H9 (cell line): ENCODE measurements at regions not wholly inside any gene's neighbourhood (a gene's known extent, or its start where the extent isn't known, plus 50 kb on each side); places are given as distances from the start of the nearest gene placed in this dataset.

Experiments used
- DNase-seq: peaks from one replicate; pipeline ENCODE4 v3.0.0-alpha.2; 2017
- H2AFZ ChIP-seq: one replicate; pipeline ENCODE4 v1.6.1; 2013; ENCODE audit warnings: mild to moderate bottlenecking, low read length, control low read depth, moderate library complexity
- H2AK5ac ChIP-seq: 2 replicates; pipeline ENCODE4 v1.6.1; 2013; ENCODE audit warnings: low read length, control low read depth, mixed read lengths; ENCODE audit not compliant: insufficient read length
- H2BK120ac ChIP-seq: one replicate; pipeline ENCODE4 v1.6.1; 2013; ENCODE audit warnings: low read depth, mild to moderate bottlenecking, low read length, control low read depth, inconsistent platforms; ENCODE audit not compliant: poor library complexity, severe bottlenecking
- H2BK12ac ChIP-seq: 2 replicates; pipeline ENCODE4 v1.6.1; 2013; ENCODE audit warnings: low read length, control low read depth, mixed read lengths, low read depth; ENCODE audit not compliant: insufficient read length
- H2BK15ac ChIP-seq: 2 replicates; pipeline ENCODE4 v1.6.1; 2013; ENCODE audit warnings: low read depth, low read length, control low read depth
- H2BK20ac ChIP-seq: one replicate; pipeline ENCODE4 v1.6.1; 2013; ENCODE audit warnings: low read depth, mild to moderate bottlenecking, low read length, control low read depth, inconsistent platforms; ENCODE audit not compliant: poor library complexity, severe bottlenecking
- H2BK5ac ChIP-seq: 2 replicates; pipeline ENCODE4 v1.6.1; 2013; ENCODE audit warnings: low read length, control low read depth, mixed read lengths; ENCODE audit not compliant: insufficient read length
- H3K14ac ChIP-seq: 2 replicates; pipeline ENCODE4 v1.6.1; 2013; ENCODE audit warnings: low read length, control low read depth; ENCODE audit not compliant: insufficient read depth
- H3K18ac ChIP-seq: 2 replicates; pipeline ENCODE4 v1.6.1; 2013; ENCODE audit warnings: low read depth, mild to moderate bottlenecking, mixed read lengths, low read length, control low read depth; ENCODE audit not compliant: insufficient read length
- H3K23ac ChIP-seq: 2 replicates; pipeline ENCODE4 v1.6.1; 2013; ENCODE audit warnings: low read length, control low read depth, mixed read lengths, low read depth; ENCODE audit not compliant: insufficient read length
- H3K23me2 ChIP-seq: 2 replicates; pipeline ENCODE4 v1.6.1; 2013; ENCODE audit warnings: low read depth, mild to moderate bottlenecking, mixed read lengths, low read length, control low read depth; ENCODE audit not compliant: insufficient read length, poor library complexity, severe bottlenecking
- H3K27ac ChIP-seq: 2 replicates; pipeline ENCODE4 v1.5.1; 2013; ENCODE audit warnings: low read length, control low read depth, mixed read lengths, low read depth; ENCODE audit not compliant: insufficient read length
- H3K27me3 ChIP-seq: 2 replicates; pipeline ENCODE4 v1.6.1; 2013; ENCODE audit warnings: low read length, control low read depth, inconsistent platforms; ENCODE audit not compliant: insufficient read depth
- H3K4ac ChIP-seq: 2 replicates; pipeline ENCODE4 v1.6.1; 2013; ENCODE audit warnings: low read depth, mild to moderate bottlenecking, control low read depth, inconsistent platforms, low read length, moderate library complexity
- H3K4me1 ChIP-seq: 2 replicates; pipeline ENCODE4 v1.6.1; 2013; ENCODE audit warnings: low read length, control low read depth, inconsistent platforms; ENCODE audit not compliant: insufficient read depth
- H3K4me2 ChIP-seq: 2 replicates; pipeline ENCODE4 v1.6.1; 2013; ENCODE audit warnings: low read length, control low read depth, mixed read lengths; ENCODE audit not compliant: insufficient read length, insufficient read depth
- H3K56ac ChIP-seq: 2 replicates; pipeline ENCODE4 v1.6.1; 2013; ENCODE audit warnings: low read depth, mild to moderate bottlenecking, mixed read lengths, low read length, control low read depth; ENCODE audit not compliant: insufficient read length
- H3K79me1 ChIP-seq: 2 replicates; pipeline ENCODE4 v1.6.1; 2013; ENCODE audit warnings: low read depth, mild to moderate bottlenecking, moderate library complexity, low read length, control low read depth, inconsistent platforms; ENCODE audit not compliant: insufficient read depth, poor library complexity, severe bottlenecking
- H3K79me2 ChIP-seq: 2 replicates; pipeline ENCODE4 v1.6.1; 2013; ENCODE audit warnings: low read length, control low read depth, inconsistent platforms; ENCODE audit not compliant: insufficient read depth
- H3K9ac ChIP-seq: 2 replicates; pipeline ENCODE4 v1.6.1; 2013; ENCODE audit warnings: low read length, control low read depth, mixed read lengths; ENCODE audit not compliant: insufficient read length; ENCODE audit errors: extremely low read depth
- H3K9me3 ChIP-seq: one replicate; pipeline ENCODE4 v1.6.1; 2013; ENCODE audit warnings: low read depth, low read length, inconsistent platforms; ENCODE audit not compliant: control insufficient read depth
- H3T11ph ChIP-seq: one replicate; pipeline ENCODE4 v1.6.1; 2013; ENCODE audit warnings: mild to moderate bottlenecking, low read length, control low read depth, inconsistent platforms
- H4K20me1 ChIP-seq: one replicate; pipeline ENCODE4 v1.6.1; 2013; ENCODE audit not compliant: control insufficient read depth, insufficient read length, insufficient read depth
- H4K5ac ChIP-seq: 2 replicates; pipeline ENCODE4 v1.6.1; 2013; ENCODE audit warnings: low read depth, mild to moderate bottlenecking, mixed read lengths, low read length, control low read depth; ENCODE audit not compliant: insufficient read length
- H4K8ac ChIP-seq: replicated peaks from 2 replicates; pipeline ENCODE4 v1.6.1; 2013; ENCODE audit warnings: low read length, control low read depth, mixed read lengths, low read depth; ENCODE audit not compliant: insufficient read length
- H4K91ac ChIP-seq: 2 replicates; pipeline ENCODE4 v1.6.1; 2013; ENCODE audit warnings: low read depth, mild to moderate bottlenecking, moderate library complexity, mixed read lengths, low read length, control low read depth; ENCODE audit not compliant: insufficient read length
- H3K27ac Mint-ChIP-seq, 3 experiments: 2 replicates in 2 of 3; 3 replicates in 1 of 3; pipeline ENCODE4 v1.8.0; 2020 to 2021; ENCODE audit warnings: mixed read lengths in 3 of 3, mild to moderate bottlenecking in 1 of 3, moderate library complexity in 1 of 3
- H3K27me3 Mint-ChIP-seq: 2 replicates; pipeline ENCODE4 v1.8.0; 2021; ENCODE audit warnings: low read depth, mild to moderate bottlenecking, moderate library complexity, mixed read lengths
- H3K36me3 Mint-ChIP-seq, 3 experiments: 2 replicates in 2 of 3; 3 replicates in 1 of 3; pipeline ENCODE4 v1.8.0; 2020 to 2021; ENCODE audit warnings: low read depth in 3 of 3, mixed read lengths in 3 of 3; ENCODE audit not compliant: insufficient read depth in 1 of 3
- H3K4me1 Mint-ChIP-seq, 2 experiments: 2 replicates each; pipeline ENCODE4 v1.8.0; 2020; ENCODE audit warnings: mixed read lengths in 2 of 2
- H3K4me3 Mint-ChIP-seq, 2 experiments: 2 replicates in 1 of 2; 3 replicates in 1 of 2; pipeline ENCODE4 v1.8.0; 2020 to 2021; ENCODE audit warnings: mild to moderate bottlenecking in 2 of 2, mixed read lengths in 2 of 2, moderate library complexity in 1 of 2
- H3K9me3 Mint-ChIP-seq, 2 experiments: 2 replicates in 1 of 2; 3 replicates in 1 of 2; pipeline ENCODE4 v1.8.0; 2020; ENCODE audit warnings: mild to moderate bottlenecking in 2 of 2, mixed read lengths in 2 of 2, moderate library complexity in 1 of 2
- WGBS: extraction: QIAGEN DNeasy Blood & Tissue Kit; methylation state at CpG from one replicate; pipeline ENCODE4 v1.1.7; 2013; ENCODE audit warnings: missing lambda C conversion rate, low lambda C conversion rate, mixed read lengths; ENCODE audit not compliant: insufficient read length; ENCODE audit errors: extremely low coverage; 5-methylcytosine and 5-hydroxymethylcytosine counted together
- TF ChIP-seq, protein P1 (sequence below): fragments of 200-600 bp; sonication (generic); conservative IDR thresholded peaks from 3 replicates; pipeline ENCODE4 v1.8.0; 2021; ENCODE audit warnings: antibody characterized with exemption, mild to moderate bottlenecking

DNA sequence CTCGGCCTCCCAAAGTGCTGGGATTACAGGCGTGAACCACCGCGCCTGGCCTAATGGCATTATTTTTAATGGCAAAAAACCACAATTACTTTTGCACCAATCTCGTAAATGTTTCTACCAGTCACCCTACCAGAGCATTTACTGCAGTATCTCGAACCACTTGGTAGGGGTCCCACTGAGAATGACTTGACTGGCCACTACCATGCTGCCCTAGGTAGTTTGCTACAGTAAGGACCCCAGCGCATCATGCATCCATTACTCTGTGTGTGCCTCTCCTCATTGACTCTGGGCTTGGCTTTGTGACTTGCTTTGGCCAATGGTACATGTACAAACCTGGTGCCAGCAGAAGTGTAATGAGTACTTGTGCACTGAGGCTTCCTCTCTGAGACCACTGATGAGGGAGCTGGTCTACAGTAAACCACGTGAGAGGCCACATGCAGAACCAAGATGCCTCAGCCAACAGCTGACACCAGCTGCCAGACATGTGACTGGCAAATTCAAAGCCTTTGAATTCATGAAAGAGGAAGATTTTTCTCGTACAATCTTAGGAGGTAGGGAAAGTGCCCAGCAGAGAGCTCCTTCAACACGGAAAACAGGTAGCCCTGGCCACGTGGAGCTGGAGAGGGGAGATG, 421.7 kb upstream of the C16orf82 start:
- Histone ChIP-seq H3K79me1 (no peaks in the 10 kb centered on the region), H3K23ac (no peak overlapping the region), H4K8ac (no peak overlapping the region), H3K4ac (no peak overlapping the region), H4K5ac (no peak overlapping the region), H2BK120ac (no peak overlapping the region), H2AFZ (no peak overlapping the region), H4K20me1 (no peaks in the 10 kb centered on the region), H3T11ph (no peak overlapping the region), H3K23me2 (no peaks in the 10 kb centered on the region), H3K9ac (no peak overlapping the region), H3K56ac (no peak overlapping the region), H3K27ac (no peak overlapping the region), H3K9me3 (no peaks in the 10 kb centered on the region), H3K18ac (no peak overlapping the region), H4K91ac (no peak overlapping the region), H2BK5ac (no peak overlapping the region), H2BK12ac (no peak overlapping the region), H3K4me1 (no peaks in the 10 kb centered on the region), H3K27me3 (no peaks in the 10 kb centered on the region), H3K79me2 (no peaks in the 10 kb centered on the region), H2BK15ac (no peak overlapping the region), H3K4me2 (no peak overlapping the region), H3K14ac (no peak overlapping the region), H2BK20ac (no peak overlapping the region), H2AK5ac (no peak overlapping the region)
- Mint-ChIP-seq H3K9me3 (peaks cover 0 to 2% of the 10 kb centered on the region in 2 experiments; a peak in 1 of 5 replicates), H3K27ac (no peak overlapping the region), H3K4me1 (peaks cover 9 to 14% of the 10 kb centered on the region in 2 experiments), H3K27me3 (peaks cover 8% of the 10 kb centered on the region), H3K36me3 (no peaks in the 10 kb centered on the region), H3K4me3 (no peak overlapping the region)
- DNase-seq: no peak
- TF ChIP-seq, protein P1, sequence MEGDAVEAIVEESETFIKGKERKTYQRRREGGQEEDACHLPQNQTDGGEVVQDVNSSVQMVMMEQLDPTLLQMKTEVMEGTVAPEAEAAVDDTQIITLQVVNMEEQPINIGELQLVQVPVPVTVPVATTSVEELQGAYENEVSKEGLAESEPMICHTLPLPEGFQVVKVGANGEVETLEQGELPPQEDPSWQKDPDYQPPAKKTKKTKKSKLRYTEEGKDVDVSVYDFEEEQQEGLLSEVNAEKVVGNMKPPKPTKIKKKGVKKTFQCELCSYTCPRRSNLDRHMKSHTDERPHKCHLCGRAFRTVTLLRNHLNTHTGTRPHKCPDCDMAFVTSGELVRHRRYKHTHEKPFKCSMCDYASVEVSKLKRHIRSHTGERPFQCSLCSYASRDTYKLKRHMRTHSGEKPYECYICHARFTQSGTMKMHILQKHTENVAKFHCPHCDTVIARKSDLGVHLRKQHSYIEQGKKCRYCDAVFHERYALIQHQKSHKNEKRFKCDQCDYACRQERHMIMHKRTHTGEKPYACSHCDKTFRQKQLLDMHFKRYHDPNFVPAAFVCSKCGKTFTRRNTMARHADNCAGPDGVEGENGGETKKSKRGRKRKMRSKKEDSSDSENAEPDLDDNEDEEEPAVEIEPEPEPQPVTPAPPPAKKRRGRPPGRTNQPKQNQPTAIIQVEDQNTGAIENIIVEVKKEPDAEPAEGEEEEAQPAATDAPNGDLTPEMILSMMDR: no peak
- no CpG with 5 or more reads among the region's 11 CpGs for WGBS
